OCI-LY7 (cell line): ENCODE measurements at regions not wholly inside any gene's neighbourhood (a gene's known extent, or its start where the extent isn't known, plus 50 kb on each side); places are given as distances from the start of the nearest gene placed in this dataset.

ENCODE experiments used
- EZH2phosphoT487 ChIP-seq: fragments of 200-600 bp; sonication (generic); IDR thresholded peaks from 2 replicates; pipeline ENCODE4 v1.6.1; 2018; ENCODE audit warnings: low read depth, borderline replicate concordance, mild to moderate bottlenecking, mixed run types, antibody characterized with exemption, low read length, moderate library complexity, mixed read lengths
- TF ChIP-seq, protein P1 (sequence below): fragments of 200-600 bp; sonication (generic); conservative IDR thresholded peaks from 2 replicates; pipeline ENCODE4 v1.5.1; 2014; ENCODE audit warnings: mild to moderate bottlenecking, antibody characterized with exemption, low read length, moderate library complexity, mixed read lengths

DNA sequence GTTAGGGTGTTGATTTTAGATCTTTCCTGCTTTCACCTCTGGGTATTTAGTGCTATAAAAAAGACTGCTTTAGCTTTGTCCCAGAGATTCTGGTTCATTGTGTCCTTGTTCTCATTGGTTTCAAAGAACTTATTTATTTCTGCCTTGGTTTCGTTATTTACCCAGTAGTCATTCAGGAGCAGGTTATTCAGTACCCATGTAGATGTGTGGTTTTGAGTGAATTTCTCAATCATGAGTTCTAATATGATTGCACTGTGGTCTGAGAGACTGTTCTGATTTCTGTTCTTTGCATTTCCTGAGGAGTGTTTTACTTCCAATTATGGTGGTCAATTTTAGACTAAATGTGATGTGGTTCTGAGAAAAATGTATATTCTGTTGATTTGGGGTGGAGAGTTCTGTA lies 167.1 kb upstream of the KYNU start:
- no peak for TF ChIP-seq EZH2phosphoT487
- TF ChIP-seq, protein P1, sequence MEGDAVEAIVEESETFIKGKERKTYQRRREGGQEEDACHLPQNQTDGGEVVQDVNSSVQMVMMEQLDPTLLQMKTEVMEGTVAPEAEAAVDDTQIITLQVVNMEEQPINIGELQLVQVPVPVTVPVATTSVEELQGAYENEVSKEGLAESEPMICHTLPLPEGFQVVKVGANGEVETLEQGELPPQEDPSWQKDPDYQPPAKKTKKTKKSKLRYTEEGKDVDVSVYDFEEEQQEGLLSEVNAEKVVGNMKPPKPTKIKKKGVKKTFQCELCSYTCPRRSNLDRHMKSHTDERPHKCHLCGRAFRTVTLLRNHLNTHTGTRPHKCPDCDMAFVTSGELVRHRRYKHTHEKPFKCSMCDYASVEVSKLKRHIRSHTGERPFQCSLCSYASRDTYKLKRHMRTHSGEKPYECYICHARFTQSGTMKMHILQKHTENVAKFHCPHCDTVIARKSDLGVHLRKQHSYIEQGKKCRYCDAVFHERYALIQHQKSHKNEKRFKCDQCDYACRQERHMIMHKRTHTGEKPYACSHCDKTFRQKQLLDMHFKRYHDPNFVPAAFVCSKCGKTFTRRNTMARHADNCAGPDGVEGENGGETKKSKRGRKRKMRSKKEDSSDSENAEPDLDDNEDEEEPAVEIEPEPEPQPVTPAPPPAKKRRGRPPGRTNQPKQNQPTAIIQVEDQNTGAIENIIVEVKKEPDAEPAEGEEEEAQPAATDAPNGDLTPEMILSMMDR: no peak
